Stromal cell of bone marrow (primary cell): ENCODE measurements at regions not wholly inside any gene's neighbourhood (a gene's known extent, or its start where the extent isn't known, plus 50 kb on each side); places are given as distances from the start of the nearest gene placed in this dataset.
"Not testable (repeated sequence)": the region's sequence is repeated elsewhere in the genome, so short reads cannot be mapped to it uniquely, and the experiment has no call there.

Source experiments
- DNase-seq: peaks from one replicate; pipeline ENCODE4 v3.0.0-alpha.2; 2012; ENCODE audit warnings: low read depth

DNA sequence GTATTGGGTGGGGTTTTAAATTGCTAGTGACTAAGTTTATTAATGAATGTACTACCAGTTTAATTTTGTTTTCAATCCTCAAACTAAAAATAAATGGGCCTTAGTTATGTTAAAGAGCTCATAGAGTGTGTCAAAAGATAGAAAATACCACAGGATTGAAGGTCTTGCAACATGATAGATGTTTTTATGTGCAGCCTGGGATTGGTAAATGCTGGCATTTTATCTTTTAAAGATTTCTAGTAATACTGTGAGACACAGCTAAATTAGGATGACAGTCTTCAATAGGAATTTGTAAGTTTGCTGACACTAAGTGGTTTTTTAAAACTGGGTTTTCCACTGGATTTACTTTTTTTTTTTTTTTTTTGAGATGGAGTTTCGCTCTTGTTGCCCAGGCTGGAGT lies 122.3 kb downstream of the HAUS1 start:
- peak; percentile 54 for DNase-seq

DNA sequence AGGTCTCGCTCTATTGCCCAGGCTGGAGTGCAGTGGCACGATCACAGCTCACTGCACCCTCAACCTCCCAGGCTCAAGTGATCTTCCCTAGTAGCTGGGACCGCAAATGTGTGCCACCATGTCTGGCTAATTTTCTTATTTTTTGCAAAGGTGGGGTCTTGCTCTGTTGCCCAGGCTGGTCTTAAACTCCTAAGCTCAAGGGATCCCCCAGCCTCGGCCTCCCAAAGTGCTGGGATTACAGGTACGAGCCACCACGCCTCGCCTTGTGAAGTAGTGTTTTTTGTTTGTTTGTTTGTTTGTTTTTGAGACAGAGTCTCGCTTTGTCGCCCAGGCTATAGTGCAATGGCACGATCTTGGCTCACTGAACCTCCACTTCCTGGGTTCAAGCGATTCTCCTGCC lies 125.5 kb downstream of the HAUS1 start:
- DNase-seq = not testable (repeated sequence)

DNA sequence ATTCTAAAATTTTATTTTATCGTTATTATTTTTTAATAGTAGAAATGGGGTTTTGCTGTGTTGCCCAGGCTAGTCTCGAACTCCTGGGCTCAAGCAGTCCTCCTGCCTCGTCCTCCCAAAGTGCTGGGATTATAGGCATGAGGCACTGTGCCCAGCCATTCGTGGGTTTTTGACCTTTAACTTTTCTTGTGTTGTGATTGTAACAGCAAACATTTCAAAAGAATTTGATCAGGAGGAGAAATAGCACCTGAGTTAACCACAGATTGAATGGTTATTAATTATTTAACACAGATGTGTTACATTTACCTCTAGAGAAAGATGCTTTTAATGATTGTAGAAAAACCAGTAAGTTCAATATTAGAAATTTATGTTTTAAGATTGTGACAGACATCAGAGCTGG lies 132.0 kb downstream of the HAUS1 start:
- DNase-seq = no peak

- DNase-seq = no peak
Measured at GRCh38 chr18:46237891-46238290, 133.7 kb downstream of the HAUS1 start.

- no peak for DNase-seq
Measured at GRCh38 chr18:46239549-46239948, 135.4 kb downstream of the HAUS1 start.

DNA sequence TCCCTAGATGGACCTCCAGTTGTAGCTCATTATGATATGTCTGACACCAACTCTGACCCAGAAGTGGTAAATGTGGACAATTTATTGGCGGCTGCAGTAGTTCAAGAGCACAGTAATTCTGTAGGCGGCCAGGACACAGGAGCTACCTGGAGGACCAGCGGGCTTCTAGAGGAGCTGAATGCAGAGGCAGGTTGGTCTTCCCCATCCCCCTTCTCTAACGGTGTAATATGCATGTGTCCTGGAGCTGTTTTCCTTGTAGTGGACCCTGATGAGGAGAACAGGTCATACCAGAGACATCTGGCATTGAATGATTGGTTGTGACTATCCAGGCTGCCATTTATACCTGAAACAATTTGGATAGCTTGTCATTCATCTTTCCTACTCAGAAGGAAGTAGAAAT lies 135.8 kb downstream of the HAUS1 start:
- DNase-seq = no peak

- not testable (repeated sequence) for DNase-seq
Measured at GRCh38 chr18:46241393-46241792, 137.2 kb downstream of the HAUS1 start.

- no peak for DNase-seq
Measured at GRCh38 chr18:46242183-46242582, 138.0 kb downstream of the HAUS1 start.

- DNase-seq = no peak
Measured at GRCh38 chr18:46243095-46243494, 138.9 kb downstream of the HAUS1 start.

- DNase-seq = no peak
Measured at GRCh38 chr18:46243673-46244072, 139.5 kb downstream of the HAUS1 start.

DNA sequence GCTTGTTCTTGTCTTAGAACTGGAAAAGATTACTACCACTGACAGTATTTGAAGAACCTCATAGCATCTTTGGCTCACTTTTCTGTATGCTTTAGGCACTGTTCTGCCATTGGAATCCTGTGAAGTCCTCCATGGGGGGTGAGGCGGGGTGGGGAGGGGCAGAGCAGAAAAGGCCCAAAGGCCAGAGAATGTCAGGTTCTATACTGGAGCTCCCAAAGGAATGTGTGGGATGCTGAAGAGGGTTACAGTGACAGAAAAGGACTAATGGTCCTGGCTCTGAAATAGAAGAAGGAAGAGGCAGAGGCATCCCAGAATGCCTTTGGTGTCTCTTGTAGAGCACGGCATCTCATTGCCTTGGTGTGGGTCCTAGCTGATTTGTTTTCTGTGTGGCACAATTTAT lies 141.9 kb downstream of the HAUS1 start:
- DNase-seq = no peak

- DNase-seq = no peak
Measured at GRCh38 chr18:46247942-46248341, 143.8 kb downstream of the HAUS1 start.

GRCh38 chr18:46250084-46250811 lies 146.1 kb downstream of the HAUS1 start:
- DNase-seq = peak; percentile 36

DNA sequence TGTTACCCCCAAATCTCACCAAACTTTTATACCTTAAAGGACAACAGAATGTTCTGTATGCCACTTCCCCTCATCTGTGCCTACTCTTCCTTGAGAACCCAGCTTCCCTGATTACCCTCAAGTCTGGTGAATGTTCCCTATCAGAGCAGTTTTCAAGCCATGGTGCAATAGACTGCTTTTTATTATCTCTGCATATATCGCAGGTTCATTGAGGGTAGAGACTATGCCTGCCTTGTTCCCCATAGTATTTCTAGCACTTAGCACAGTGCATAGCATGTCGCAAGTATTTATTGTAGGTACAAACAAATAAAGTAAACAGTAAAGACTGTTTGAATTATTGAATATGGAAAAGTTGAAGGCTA lies 146.6 kb downstream of the HAUS1 start:
- DNase-seq = no peak

GRCh38 chr18:46252759-46253158 lies 148.6 kb downstream of the HAUS1 start:
- no peak for DNase-seq

DNA sequence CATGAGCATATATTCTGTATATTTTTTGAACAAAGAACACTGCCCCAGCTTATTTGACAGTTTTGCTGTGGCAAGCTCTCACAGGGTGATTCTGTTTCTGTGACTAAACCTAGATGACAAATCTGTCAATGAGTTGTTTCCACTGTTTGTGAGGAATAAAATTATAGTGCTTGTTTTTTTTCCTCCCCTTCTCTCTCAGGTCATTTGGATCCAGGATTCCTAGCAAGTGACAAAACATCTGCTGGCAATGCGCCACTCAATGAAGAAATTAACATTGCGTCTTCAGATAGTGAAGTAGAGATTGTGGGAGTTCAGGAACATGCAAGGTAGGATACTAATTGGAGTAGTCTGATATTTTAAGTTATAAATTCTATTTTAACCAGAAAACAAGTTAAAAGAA lies 149.3 kb downstream of the HAUS1 start:
- peak; percentile 9 for DNase-seq

DNA sequence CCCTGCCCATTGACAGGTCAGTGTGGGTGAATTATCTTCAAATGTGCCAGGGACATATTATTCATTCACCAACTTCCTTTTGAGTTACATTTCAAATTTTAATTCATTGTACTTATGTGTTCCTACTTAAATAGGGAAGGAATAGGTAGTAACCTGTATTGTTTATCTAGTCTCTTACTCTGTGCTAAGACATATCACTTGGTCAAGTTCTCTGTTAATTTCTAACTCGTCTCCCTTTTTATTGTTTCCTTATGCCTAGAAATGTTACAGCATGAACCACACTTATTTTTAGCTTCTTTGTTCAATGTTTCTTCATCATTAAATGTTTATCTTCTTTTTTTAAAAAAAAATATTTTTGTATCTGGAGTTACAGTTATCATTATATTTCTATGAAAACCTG lies 151.9 kb downstream of the HAUS1 start:
- no peak for DNase-seq

DNA sequence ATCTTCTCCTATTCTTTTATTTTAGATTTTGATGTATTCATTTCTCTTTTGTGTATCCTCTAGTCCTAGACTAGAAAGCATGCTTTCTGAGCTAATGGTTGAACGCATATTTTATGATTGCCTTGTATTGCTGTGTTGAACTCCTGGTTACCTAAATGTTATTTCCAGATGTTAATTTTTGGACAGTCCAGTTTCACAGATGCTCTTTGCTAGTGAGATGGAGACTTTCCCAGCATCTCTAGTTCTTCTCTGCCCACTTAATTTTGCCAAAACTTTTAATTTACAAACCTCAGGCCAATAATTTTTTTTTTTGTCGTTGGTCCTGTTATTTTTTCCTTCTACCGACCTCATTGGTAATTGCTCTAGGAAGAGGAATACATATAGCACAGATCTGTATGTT lies 153.2 kb downstream of the HAUS1 start:
- DNase-seq = no peak

DNA sequence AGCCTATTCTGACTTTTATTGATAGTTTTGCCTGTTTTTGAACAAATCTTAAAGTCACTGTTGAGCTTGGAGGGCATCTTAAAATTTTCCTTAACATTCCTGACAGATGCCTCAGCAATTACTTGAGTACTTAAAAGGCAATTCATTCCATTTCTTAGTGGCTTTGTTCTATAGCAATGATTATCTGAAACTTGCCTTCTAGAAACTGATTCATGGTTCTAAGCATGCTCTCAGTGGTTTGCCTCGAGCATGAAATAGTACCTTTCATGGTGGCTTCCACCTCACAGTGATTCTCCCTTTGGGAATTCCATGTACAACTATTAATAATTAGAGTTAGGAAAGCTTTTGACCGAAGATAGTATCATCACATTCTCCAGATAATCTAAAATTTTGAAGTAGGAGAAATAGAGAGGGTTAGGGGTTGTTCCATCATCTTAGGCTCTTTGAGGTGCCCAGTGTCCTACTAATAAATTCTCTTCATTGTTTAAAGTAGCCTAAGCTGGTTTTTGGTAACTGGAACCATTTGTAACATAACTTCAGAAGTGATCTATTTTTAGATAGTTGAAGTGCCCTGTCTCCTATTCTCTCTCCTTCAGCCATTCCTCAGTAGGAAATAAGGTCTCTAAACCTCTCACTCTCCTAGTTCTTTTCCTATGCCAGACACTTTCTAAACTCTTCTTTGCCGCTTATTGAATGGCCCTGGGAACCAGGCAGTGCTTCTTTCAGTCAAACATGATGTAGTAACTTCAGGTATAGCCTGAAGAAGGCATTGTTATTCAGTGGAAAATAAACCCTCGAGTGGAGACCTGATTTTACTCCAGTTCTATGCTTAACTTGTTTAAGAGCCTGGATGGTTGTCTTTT lies 156.1 kb downstream of the HAUS1 start:
- DNase-seq = peak; percentile 25

- no peak for DNase-seq
Measured at GRCh38 chr18:46260879-46261143, 156.6 kb downstream of the HAUS1 start.

DNA sequence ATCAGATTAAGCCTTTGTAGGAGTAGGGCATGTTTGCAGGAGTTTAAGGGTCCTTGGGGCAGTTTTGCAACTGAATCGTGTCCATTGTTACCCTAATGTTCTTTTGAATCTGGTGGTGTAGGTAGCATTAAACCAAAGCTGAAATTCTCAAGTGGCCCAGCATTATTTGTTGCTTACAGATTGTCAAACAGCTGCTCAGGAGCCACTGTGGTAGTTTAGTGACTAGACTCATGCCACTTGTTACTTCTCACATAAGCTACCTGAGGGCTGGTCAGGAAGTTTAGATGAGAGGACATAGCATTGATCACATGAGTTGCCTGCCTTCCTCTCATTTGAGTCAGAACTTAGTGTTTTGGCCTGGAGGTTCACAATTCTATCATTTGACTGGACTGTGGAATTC lies 157.6 kb downstream of the HAUS1 start:
- no peak for DNase-seq

DNA sequence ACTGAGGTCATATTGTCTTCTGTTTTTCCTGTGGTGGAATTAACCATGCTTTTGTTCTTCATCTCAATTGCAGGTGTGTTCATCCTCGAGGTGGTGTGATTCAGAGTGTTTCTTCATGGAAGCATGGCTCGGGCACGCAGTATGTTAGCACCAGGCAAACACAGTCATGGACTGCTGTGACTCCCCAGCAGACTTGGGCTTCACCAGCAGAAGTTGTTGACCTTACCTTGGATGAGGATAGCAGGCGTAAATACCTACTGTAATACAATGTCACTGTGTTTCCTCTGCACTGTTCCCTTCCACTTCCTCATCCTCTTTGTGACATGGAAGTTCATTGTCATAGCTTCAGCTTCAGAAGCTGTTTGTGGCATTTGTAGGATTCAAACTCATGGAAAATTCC lies 158.7 kb downstream of the HAUS1 start:
- no peak for DNase-seq

DNA sequence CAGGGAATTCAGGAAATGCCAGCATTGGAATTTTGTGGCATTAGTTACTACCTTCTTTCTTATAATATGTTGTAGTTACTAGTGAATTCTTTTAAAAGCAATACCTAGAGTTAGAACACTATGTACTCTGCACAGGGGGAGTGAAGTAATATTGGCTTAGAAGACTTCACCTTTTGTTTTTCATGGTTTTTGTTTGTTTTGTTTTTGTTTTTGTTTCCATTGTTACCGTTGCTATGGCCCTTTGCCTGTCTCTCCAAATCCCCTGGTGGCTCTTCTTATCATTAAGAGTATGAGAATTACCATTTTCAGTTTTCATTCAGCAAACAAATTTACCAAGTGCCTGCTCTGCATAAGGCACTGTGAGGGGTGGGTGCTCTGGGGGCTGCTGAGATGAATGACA lies 160.1 kb downstream of the HAUS1 start:
- DNase-seq = no peak
